VCaP (cell line): ENCODE measurements at regions not wholly inside any gene's neighbourhood (a gene's known extent, or its start where the extent isn't known, plus 50 kb on each side); places are given as distances from the start of the nearest gene placed in this dataset.

Experiments
- H3K27ac ChIP-seq: fragments of 450-650 bp; 2 replicates; pipeline ENCODE4 v1.5.1; 2017
- TF ChIP-seq, protein P1 (sequence below): fragments of 450-650 bp; conservative IDR thresholded peaks from 2 replicates; pipeline ENCODE4 v1.5.1; 2017; ENCODE audit warnings: mild to moderate bottlenecking, moderate library complexity

DNA sequence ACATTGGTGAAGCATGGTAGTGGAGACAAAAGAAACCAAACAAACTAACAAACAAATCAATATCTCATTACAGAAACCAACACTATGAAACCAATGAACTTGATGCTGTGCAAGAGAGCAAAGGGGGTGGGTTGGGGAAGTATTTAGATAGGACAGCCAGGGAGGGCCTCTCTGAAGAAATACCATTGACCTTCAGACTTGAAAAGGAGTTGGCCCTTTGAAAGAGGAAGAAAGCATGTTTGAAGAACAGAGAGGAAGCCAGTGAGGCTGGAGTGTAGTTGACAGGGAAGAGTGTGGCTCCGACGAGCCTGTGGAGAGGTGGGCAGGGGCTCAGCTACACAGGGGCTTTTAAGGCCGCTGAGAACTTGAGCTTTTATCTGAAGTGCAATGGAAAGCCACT is 151.0 kb upstream of the GATA6 start:
- TF ChIP-seq, protein P1, sequence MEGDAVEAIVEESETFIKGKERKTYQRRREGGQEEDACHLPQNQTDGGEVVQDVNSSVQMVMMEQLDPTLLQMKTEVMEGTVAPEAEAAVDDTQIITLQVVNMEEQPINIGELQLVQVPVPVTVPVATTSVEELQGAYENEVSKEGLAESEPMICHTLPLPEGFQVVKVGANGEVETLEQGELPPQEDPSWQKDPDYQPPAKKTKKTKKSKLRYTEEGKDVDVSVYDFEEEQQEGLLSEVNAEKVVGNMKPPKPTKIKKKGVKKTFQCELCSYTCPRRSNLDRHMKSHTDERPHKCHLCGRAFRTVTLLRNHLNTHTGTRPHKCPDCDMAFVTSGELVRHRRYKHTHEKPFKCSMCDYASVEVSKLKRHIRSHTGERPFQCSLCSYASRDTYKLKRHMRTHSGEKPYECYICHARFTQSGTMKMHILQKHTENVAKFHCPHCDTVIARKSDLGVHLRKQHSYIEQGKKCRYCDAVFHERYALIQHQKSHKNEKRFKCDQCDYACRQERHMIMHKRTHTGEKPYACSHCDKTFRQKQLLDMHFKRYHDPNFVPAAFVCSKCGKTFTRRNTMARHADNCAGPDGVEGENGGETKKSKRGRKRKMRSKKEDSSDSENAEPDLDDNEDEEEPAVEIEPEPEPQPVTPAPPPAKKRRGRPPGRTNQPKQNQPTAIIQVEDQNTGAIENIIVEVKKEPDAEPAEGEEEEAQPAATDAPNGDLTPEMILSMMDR: no peak
- no peak overlapping the region for H3K27ac ChIP-seq

- no peak overlapping the region for H3K27ac ChIP-seq
- TF ChIP-seq, protein P1: no peak
These were observed 150.2 kb upstream of the GATA6 start for GRCh38 chr18:22019193-22019592.

DNA sequence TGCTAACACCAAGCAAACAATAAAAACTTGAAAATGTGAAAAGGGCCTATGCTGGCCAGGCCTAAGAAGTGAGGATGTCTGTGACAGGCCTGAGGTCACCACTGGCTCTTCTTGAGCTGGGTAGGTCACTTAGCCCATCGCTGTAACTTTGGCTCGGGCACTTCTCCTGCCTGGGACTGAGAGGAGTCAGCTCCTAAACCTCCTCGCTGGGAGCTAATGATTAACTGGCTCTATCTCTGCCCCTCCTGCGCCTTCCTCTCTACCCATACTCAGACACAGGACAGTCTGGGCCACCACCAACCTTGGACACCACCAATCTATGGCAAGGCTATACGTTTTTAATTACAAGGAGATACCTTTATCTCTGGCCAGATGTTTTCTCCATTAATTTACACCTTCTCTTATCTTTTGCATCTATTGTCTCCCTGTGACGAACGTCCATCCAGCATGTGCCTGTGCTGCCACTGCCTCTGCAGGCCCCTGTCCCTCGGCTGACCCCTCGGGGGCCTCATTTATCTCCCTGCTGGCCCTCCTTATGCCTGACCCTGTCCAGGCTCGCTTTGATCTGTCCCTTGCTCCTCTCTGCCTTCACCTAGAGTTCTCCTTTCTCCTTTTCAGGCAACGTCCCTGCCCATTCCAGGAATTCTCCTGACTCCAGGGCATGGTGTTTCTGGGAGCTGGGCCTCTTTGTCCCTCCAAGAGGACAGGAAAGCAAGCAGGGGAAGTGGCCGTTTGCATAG is 149.1 kb upstream of the GATA6 start:
- TF ChIP-seq, protein P1: no peak
- peak overlapping the region; percentile 58; the same call in 1 of the 2 replicates for H3K27ac ChIP-seq

GRCh38 chr18:22020867-22021370 is 148.5 kb upstream of the GATA6 start:
- peak overlapping the region; percentile 58; the same call in 1 of the 2 replicates for H3K27ac ChIP-seq
- TF ChIP-seq, protein P1: no peak

DNA sequence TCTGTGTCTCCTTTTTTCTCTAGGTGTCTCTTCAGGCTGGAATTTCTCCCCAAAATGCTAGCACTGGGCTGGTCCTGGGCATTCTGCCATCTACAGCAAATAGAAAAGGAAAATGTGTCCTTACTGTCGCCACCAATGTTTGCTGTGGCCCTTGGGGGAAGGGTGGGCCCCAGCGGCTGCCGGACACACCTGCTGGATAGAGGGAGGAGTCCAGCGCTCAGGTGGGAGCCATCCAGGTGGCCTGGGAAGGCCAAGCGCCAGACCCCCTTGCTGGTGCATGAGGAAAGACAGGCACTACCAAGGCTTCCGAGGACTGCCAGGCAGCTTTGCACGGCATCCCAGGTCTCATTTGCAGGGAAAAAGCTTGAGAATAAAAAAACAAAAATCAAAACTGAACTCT is 147.7 kb upstream of the GATA6 start:
- H3K27ac ChIP-seq: peak overlapping the region; percentile 58
- TF ChIP-seq, protein P1: no peak

DNA sequence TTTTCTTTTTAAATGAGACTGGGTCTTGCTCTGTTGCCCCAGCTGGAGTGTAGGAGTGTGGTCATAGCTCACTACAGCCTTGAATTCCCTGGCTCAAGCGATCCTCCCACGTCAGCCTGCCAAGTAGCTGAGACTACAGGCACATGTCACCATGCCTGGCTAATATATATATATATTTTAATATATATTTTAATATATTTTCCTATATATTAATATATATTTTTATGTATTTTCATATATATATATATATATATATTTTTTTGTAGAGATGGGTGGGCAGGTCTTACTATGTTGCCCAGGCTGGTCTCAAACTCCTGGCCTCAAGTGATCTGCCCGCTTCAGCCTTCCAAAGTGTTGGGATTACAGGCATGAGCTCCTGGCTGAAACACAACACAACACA is 144.5 kb upstream of the GATA6 start:
- H3K27ac ChIP-seq: no peak overlapping the region
- TF ChIP-seq, protein P1: no peak

GRCh38 chr18:22026362-22026761 is 143.0 kb upstream of the GATA6 start:
- TF ChIP-seq, protein P1: no peak
- no peak overlapping the region for H3K27ac ChIP-seq
